Heart right ventricle (tissue), 16 donors: ENCODE measurements at regions not wholly inside any gene's neighbourhood (a gene's known extent, or its start where the extent isn't known, plus 50 kb on each side); places are given as distances from the start of the nearest gene placed in this dataset.

ENCODE experiments used
- ATAC-seq, 8 donors: fragments of 200-7000 bp; cut with Tn5 transposase; one replicate each; pipeline ENCODE4 v1.9.1; 2020; ENCODE audit warnings: mild to moderate bottlenecking in 8 of 8, moderate library complexity in 8 of 8, moderate number of reproducible peaks in 1 of 8
- DNase-seq, 2 donors: peaks; one replicate each; pipeline ENCODE4 v3.0.0-alpha.2; 2020
- H3K27ac ChIP-seq, 10 donors: fragments of 200-600 bp; sonication (generic) in 2 of 10; one replicate each; pipeline versions ENCODE4 v1.5.0 to v1.8.0; 2020 to 2022; ENCODE audit warnings: mild to moderate bottlenecking in 3 of 10
- H3K27me3 ChIP-seq, 7 donors: fragments of 200-600 bp; one replicate each; pipeline ENCODE4 v1.8.0; 2021 to 2022; ENCODE audit warnings: mild to moderate bottlenecking in 2 of 7
- H3K36me3 ChIP-seq, 9 donors: fragments of 200-600 bp; sonication (generic) in 1 of 9; one replicate each; pipeline versions ENCODE4 v1.5.0 to v1.8.0; 2020 to 2022; ENCODE audit warnings: mild to moderate bottlenecking in 2 of 9
- H3K4me1 ChIP-seq, 9 donors: fragments of 200-600 bp; sonication (generic) in 1 of 9; one replicate each; pipeline versions ENCODE4 v1.5.0 to v1.8.0; 2020 to 2022; ENCODE audit warnings: mild to moderate bottlenecking in 4 of 9
- H3K4me3 ChIP-seq, 10 donors: fragments of 200-600 bp; sonication (generic) in 2 of 10; one replicate each; pipeline versions ENCODE4 v1.5.0 to v1.8.0; 2020 to 2022; ENCODE audit warnings: mild to moderate bottlenecking in 7 of 10, moderate library complexity in 2 of 10
- H3K9me3 ChIP-seq, 11 donors: fragments of 200-600 bp in 10 of 11; sonication (generic) in 2 of 11; one replicate each; pipeline versions ENCODE4 v1.5.0 to v1.8.0; 2013 to 2022; ENCODE audit warnings: mild to moderate bottlenecking in 2 of 11, control low read depth in 1 of 11, moderate library complexity in 1 of 11
- WGBS, 2 donors: extraction: QIAGEN DNeasy Blood & Tissue Kit; methylation state at CpG; one replicate each; pipeline ENCODE4 v1.1.7; 2013; ENCODE audit warnings: inconsistent platforms in 1 of 2; 5-methylcytosine and 5-hydroxymethylcytosine counted together
- intact Hi-C, 10 donors: fragments of 100-400 bp; cut with DNase I; formaldehyde crosslinking; loops; one replicate each; pipeline versions ENCODE4 v1.11.1 to v1.14.2; 2022
- TF ChIP-seq, protein P1 (sequence below), 9 donors: fragments of 200-600 bp; sonication (generic) in 2 of 9; IDR thresholded peaks; one replicate each; pipeline versions ENCODE4 v1.5.0 to v1.8.0; 2021 to 2022; ENCODE audit warnings: antibody characterized with exemption in 9 of 9, mild to moderate bottlenecking in 5 of 9, moderate library complexity in 1 of 9
- donor health status: Arrhythmogenic right ventricular cardiomyopathy.
- donor health status: ischemic (EF 13 %, LVEDD 7.1; RV severe dilation, severe dysfunction).
- donor health status: healthy with polysubstance abuse.
- donor health status: DM: no; HTN: yes; CAD: no.
- donor health status: DM: no; HTN: no; CAD: no.
- donor health status: ischemic (EF 25% LVEDD 6.9; RV normal size, moderate dysfunction).
- donor health status: ischemic (EF 25% LVEDD 5.7; RV mildly dilated, moderate dysfunction).
- donor health status: healthy.
- donor health status: DM: yes; HTN: yes; CAD: no.
- donor health status: Ischemic cardiomyopathy.
- donor health status: ischemic (EF 35%, LVEDD 5.7; RV mildly dilated, moderate dysfunction).
- donor health status: nonischemic (EF 11% LVEDD 7.7; RV severe dilation, severe dysfunction).
- donor health status: DM: yes; HTN: yes; CAD: no.
- donor health status: PGD.
- donor health status: ischemic (EF 29% LVEDD 5.4; RV normal size, mild dysfunction).
- donor health status: nonischemic (EF 23%, LVEDD 6.1; RV moderate dilation, normal function).

DNA sequence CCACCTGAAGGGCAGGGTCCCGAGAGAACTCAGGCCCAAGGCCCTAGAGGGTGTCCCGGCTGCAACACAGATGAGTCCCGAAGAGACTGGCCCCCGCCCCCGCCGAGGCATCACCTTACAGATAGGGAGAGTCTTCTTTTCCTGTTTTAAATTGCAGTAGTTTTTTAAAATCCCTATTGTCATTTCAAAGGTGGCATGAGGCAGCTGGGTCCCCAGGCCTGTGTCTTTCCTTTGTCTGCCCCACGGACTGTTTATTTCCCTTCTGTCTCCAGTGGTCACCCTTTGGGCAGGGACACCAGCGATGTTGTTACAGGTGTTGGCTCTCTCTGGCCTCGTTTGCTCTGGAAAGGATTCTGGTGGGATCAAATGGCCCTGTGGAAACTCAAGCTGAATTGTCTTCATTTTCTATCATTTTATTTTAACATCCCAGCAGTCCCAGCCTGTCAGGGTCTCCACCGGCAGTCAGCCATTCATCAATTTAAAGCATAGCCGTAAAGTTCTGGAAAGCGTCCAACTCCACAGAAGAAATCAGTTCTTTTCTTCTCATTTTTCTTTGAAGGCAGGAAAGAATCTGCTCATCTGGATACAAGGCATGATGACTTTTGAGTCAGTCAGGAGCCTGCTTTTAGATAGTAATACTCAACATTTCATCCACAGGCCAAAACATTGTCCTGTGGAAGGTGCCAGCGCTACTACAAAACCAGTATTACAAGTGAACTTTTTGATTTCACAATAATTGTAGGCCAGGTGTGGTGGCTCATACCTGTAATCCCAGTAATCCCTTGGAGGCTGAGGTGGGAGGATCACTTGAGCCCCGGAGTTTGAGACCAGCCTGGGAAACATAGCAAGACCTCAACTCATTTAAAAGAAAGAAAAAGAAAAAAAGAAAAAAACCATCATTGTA, 96.2 kb downstream of the HES1 start:
- TF ChIP-seq, protein P1, sequence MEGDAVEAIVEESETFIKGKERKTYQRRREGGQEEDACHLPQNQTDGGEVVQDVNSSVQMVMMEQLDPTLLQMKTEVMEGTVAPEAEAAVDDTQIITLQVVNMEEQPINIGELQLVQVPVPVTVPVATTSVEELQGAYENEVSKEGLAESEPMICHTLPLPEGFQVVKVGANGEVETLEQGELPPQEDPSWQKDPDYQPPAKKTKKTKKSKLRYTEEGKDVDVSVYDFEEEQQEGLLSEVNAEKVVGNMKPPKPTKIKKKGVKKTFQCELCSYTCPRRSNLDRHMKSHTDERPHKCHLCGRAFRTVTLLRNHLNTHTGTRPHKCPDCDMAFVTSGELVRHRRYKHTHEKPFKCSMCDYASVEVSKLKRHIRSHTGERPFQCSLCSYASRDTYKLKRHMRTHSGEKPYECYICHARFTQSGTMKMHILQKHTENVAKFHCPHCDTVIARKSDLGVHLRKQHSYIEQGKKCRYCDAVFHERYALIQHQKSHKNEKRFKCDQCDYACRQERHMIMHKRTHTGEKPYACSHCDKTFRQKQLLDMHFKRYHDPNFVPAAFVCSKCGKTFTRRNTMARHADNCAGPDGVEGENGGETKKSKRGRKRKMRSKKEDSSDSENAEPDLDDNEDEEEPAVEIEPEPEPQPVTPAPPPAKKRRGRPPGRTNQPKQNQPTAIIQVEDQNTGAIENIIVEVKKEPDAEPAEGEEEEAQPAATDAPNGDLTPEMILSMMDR (IDR thresholded peaks at IDR 0.05), result no peak
- no peak for DNase-seq
- WGBS, 2 donors, result 83 to 86% methylated on average over 14 of the region's 14 CpGs
- Histone ChIP-seq H3K36me3 (no peaks in the 10 kb centered on the region), H3K27me3 (peaks cover 0 to 14% (median 0%) of the 10 kb centered on the region in 7 donors), H3K27ac (no peak overlapping the region), H3K9me3 (peaks cover 0 to 3% (median 0%) of the 10 kb centered on the region in 11 donors), H3K4me3 (no peak overlapping the region), H3K4me1 (peaks cover 0 to 13% (median 0%) of the 10 kb centered on the region in 9 donors)
- no peak for ATAC-seq
- intact Hi-C loops, result no loop called here

DNA sequence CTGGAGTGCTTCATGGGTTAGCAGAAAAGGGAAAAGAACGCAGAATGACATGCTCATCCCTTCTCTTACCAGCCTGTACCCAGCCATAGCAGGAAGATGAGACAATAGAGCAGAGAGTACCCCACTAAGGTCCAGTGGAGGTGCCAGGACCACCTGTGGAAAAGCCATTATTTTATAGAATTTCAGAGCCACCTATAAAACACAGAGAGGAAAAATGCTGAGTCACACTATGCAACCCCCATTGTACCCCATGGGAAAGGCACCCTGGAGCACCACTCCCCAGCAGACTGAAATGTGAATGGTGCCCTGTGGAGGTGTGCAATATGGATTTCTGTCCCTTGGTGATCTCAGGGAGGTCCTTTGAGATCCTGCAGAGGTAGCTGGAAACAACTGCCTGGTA, 97.2 kb downstream of the HES1 start:
- intact Hi-C loops, result no loop called here

DNA sequence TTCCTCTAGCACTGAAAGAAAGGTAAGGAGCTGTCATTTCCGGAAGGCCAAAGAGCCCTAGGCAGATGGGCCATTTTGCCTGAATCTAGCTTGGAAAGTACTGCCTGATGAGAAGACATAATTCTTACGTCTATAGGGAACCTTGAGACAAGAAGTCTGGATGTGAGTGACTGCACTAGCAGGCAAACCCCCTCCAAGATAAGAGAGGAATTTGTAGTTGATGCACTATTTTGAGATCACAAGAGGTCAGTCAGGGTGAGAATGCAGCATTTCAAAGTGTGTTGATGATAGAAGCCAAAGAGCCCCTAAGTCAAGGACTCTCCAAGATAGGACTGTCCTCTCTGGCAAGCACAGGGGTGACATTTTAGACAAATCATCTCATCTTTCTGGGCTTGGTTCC, 99.2 kb downstream of the HES1 start:
- intact Hi-C loops, result no loop called here
- Histone ChIP-seq H3K36me3 (no peaks in the 10 kb centered on the region), H3K27me3 (peaks cover 0 to 17% (median 0%) of the 10 kb centered on the region in 7 donors), H3K4me1 (peaks cover 0 to 13% (median 0%) of the 10 kb centered on the region in 9 donors), H3K9me3 (peaks cover 0 to 7% (median 0%) of the 10 kb centered on the region in 11 donors), H3K4me3 (no peak overlapping the region), H3K27ac (peak overlapping the region in 2 of 10 donors; percentile 8 to 39)
- DNase-seq, result no peak
- ATAC-seq, result peak in 7 of 8 donors; percentile 55 to 89 (median 84)
- WGBS, 2 donors, result 59 to 64% methylated on average over 2 of the region's 2 CpGs
- TF ChIP-seq, protein P1 (IDR thresholded peaks at IDR 0.05), result no peak

More for the DNA sequence above, 97.2 kb downstream of the HES1 start:
- Histone ChIP-seq H3K4me3 (no peak overlapping the region), H3K27ac (no peak overlapping the region), H3K27me3 (peaks cover 0 to 17% (median 0%) of the 10 kb centered on the region in 7 donors), H3K9me3 (peaks cover 0 to 7% (median 0%) of the 10 kb centered on the region in 11 donors), H3K4me1 (peaks cover 0 to 13% (median 0%) of the 10 kb centered on the region in 9 donors), H3K36me3 (no peaks in the 10 kb centered on the region)
- TF ChIP-seq, protein P1 (IDR thresholded peaks at IDR 0.05), result no peak
- 93 to 100% methylated on average over 1 of the region's 1 CpG for WGBS, 2 donors
- DNase-seq, result no peak
- ATAC-seq, result no peak

DNA sequence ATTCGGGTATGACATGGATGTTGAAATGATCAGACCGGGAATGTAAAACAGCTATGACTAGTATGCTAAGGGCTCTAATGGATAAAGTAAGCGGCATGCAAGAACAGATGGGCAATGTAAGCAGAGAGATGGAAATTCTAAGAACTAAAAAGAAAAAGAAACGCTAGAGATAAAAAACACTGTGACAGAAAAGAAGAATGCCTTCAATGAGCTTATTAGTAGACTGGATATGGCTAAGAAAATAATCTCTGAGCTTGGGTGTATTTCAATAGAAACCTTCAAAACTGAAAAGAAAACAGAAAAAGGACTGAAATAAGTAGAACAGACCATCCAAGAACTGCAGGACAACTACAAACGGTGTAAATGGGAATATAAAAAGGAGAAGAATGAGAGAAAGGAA, 101.2 kb downstream of the HES1 start:
- no peak overlapping the region for H3K4me3 ChIP-seq

More for the DNA sequence above, 101.2 kb downstream of the HES1 start:
- no peaks in the 10 kb centered on the region for H3K36me3 ChIP-seq
- WGBS, 2 donors, result 95 to 99% methylated on average over 5 of the region's 5 CpGs
- intact Hi-C loops, result no loop called here
- TF ChIP-seq, protein P1 (IDR thresholded peaks at IDR 0.05), result no peak
- H3K27me3 ChIP-seq, result peaks cover 0 to 17% (median 0%) of the 10 kb centered on the region in 7 donors
- no peak for DNase-seq
- H3K9me3 ChIP-seq, result peaks cover 0 to 7% (median 0%) of the 10 kb centered on the region in 11 donors
- no peak for ATAC-seq
- no peak overlapping the region for H3K27ac ChIP-seq
- peaks cover 0 to 13% (median 0%) of the 10 kb centered on the region in 9 donors for H3K4me1 ChIP-seq
